ENCODE measurements at regions not wholly inside any gene's neighbourhood (a gene's known extent, or its start where the extent isn't known, plus 50 kb on each side); places are given as distances from the start of the nearest gene placed in this dataset.

- no peak for DNase-seq
Measured at GRCh38 chr6:139919107-139920026, 544.9 kb upstream of the CITED2 start.

GRCh38 chr6:139917951-139918630, 543.6 kb upstream of the CITED2 start:
- DNase-seq, result no peak

GRCh38 chr6:139914910-139915309, 540.5 kb upstream of the CITED2 start:
- no peak for DNase-seq

- DNase-seq, result no peak
Measured at GRCh38 chr6:139912735-139913400, 538.4 kb upstream of the CITED2 start.

GRCh38 chr6:139909992-139910391, 535.5 kb upstream of the CITED2 start:
- no peak for DNase-seq

- no peak for DNase-seq
Measured at GRCh38 chr6:139905404-139906052, 531.1 kb upstream of the CITED2 start.

GRCh38 chr6:139904568-139904967, 530.1 kb upstream of the CITED2 start:
- DNase-seq, result no peak

GRCh38 chr6:139904158-139904533, 529.7 kb upstream of the CITED2 start:
- DNase-seq, result no peak

GRCh38 chr6:139903411-139904157, 529.1 kb upstream of the CITED2 start:
- DNase-seq, result no peak

- DNase-seq, result no peak
Measured at GRCh38 chr6:139895205-139895793, 520.9 kb upstream of the CITED2 start.

GRCh38 chr6:139894271-139894670, 519.8 kb upstream of the CITED2 start:
- DNase-seq, result no peak

GRCh38 chr6:139891471-139891870, 517.0 kb upstream of the CITED2 start:
- no peak for DNase-seq

GRCh38 chr6:139888681-139889122, 514.3 kb upstream of the CITED2 start:
- DNase-seq, result no peak

- no peak for DNase-seq
Measured at GRCh38 chr6:139887275-139887674, 512.8 kb upstream of the CITED2 start.

- no peak for DNase-seq
Measured at GRCh38 chr6:139886396-139886795, 511.9 kb upstream of the CITED2 start.

- no peak for DNase-seq
Measured at GRCh38 chr6:139885909-139886308, 511.5 kb upstream of the CITED2 start.

GRCh38 chr6:139883776-139884175, 509.3 kb upstream of the CITED2 start:
- no peak for DNase-seq

GRCh38 chr6:139882977-139883728, 508.7 kb upstream of the CITED2 start:
- DNase-seq, result no peak

GRCh38 chr6:139882234-139882633, 507.8 kb upstream of the CITED2 start:
- DNase-seq, result no peak

- DNase-seq, result no peak
Measured at GRCh38 chr6:139881728-139882211, 507.3 kb upstream of the CITED2 start.

- no peak for DNase-seq
Measured at GRCh38 chr6:139881236-139881635, 506.8 kb upstream of the CITED2 start.

Data from activated T-cell treated with anti-CD3 and anti-CD28 coated beads for 4 hours (primary cell).